ENCODE measurements at regions not wholly inside any gene's neighbourhood (a gene's known extent, or its start where the extent isn't known, plus 50 kb on each side); places are given as distances from the start of the nearest gene placed in this dataset.

DNA sequence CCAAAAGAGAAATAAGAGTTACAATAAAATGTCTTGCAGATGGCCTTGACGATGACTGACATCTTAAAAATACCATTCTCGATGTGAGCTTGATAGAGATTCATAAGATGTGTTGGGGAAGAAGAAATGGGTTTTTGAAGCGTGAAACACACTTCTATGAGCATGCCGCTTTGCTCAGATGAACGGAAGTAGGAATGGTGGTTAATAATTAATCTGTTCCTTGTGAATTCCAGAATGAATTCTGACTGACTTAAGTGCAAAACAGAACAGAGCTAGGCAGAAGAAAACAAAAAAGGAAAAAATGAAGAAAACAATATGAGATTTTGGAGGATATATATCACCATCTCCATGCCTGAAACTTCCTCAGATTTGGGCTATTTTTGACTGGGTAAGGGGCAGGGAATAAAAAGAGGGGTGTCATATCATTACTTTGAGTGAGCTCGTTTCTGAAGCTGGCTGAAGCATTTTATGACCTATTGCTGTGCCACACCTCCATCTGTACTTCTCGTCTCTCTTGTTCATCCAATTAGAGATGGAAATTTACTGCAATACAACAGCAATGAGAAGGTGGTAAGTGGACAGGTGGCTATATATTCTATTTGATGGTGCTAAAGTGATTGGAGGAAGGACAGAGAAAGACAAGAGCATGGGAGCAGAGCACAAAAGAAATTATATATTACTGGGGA is 1152.0 kb upstream of the CDH8 start (continued):
- TF ChIP-seq, protein P1, sequence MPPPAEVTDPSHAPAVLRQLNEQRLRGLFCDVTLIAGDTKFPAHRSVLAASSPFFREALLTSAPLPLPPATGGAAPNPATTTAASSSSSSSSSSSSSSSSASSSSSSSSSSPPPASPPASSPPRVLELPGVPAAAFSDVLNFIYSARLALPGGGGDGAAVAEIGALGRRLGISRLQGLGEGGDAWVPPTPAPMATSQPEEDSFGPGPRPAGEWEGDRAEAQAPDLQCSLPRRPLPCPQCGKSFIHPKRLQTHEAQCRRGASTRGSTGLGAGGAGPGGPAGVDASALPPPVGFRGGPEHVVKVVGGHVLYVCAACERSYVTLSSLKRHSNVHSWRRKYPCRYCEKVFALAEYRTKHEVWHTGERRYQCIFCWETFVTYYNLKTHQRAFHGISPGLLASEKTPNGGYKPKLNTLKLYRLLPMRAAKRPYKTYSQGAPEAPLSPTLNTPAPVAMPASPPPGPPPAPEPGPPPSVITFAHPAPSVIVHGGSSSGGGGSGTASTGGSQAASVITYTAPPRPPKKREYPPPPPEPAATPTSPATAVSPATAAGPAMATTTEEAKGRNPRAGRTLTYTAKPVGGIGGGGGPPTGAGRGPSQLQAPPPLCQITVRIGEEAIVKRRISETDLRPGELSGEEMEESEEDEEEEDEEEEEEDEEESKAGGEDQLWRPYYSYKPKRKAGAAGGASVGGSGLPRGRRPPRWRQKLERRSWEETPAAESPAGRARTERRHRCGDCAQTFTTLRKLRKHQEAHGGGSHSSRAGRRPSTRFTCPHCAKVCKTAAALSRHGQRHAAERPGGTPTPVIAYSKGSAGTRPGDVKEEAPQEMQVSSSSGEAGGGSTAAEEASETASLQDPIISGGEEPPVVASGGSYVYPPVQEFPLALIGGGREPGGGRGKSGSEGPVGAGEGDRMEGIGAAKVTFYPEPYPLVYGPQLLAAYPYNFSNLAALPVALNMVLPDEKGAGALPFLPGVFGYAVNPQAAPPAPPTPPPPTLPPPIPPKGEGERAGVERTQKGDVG (CRISPR knock-in tag; IDR thresholded peaks at IDR 0.05): no peak

DNA sequence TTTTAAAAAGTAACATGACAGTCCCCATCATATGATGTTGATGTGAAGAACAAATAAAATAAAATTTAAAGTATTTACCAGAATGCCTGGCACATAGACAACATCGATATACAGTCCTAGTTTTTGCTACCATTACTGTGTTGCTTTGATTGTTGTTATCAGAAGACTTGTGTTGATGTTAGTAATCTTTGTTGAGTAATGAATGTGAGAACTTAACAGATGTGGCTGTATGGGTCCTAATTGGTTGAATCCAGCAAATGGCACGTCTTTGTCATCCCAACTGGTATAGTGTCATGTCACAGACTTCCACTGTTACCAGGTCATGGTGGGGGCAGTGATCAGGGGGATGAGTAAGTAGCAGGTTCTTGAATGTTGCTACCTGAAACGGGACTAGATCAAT is 1151.4 kb upstream of the CDH8 start:
- ATAC-seq: no peak
- no TSS peak for BruUV-seq (replicated peaks)
- TF ChIP-seq CBX5 (IDR thresholded peaks at IDR 0.05; ENCODE audit: low read depth): no peak
- TF ChIP-seq, protein P2, sequence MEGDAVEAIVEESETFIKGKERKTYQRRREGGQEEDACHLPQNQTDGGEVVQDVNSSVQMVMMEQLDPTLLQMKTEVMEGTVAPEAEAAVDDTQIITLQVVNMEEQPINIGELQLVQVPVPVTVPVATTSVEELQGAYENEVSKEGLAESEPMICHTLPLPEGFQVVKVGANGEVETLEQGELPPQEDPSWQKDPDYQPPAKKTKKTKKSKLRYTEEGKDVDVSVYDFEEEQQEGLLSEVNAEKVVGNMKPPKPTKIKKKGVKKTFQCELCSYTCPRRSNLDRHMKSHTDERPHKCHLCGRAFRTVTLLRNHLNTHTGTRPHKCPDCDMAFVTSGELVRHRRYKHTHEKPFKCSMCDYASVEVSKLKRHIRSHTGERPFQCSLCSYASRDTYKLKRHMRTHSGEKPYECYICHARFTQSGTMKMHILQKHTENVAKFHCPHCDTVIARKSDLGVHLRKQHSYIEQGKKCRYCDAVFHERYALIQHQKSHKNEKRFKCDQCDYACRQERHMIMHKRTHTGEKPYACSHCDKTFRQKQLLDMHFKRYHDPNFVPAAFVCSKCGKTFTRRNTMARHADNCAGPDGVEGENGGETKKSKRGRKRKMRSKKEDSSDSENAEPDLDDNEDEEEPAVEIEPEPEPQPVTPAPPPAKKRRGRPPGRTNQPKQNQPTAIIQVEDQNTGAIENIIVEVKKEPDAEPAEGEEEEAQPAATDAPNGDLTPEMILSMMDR (IDR thresholded peaks at IDR 0.05 in 2 of 3, conservative IDR thresholded peaks at IDR 0.05 in 1 of 3; ENCODE audit: control insufficient read depth in 2 of 3, extremely low read depth in 1 of 3, insufficient read depth in 1 of 3, low read depth in 3 of 3, low read length in 3 of 3): no peak
- TF ChIP-seq, protein P3, sequence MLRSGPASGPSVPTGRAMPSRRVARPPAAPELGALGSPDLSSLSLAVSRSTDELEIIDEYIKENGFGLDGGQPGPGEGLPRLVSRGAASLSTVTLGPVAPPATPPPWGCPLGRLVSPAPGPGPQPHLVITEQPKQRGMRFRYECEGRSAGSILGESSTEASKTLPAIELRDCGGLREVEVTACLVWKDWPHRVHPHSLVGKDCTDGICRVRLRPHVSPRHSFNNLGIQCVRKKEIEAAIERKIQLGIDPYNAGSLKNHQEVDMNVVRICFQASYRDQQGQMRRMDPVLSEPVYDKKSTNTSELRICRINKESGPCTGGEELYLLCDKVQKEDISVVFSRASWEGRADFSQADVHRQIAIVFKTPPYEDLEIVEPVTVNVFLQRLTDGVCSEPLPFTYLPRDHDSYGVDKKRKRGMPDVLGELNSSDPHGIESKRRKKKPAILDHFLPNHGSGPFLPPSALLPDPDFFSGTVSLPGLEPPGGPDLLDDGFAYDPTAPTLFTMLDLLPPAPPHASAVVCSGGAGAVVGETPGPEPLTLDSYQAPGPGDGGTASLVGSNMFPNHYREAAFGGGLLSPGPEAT (IDR thresholded peaks at IDR 0.05; ENCODE audit: low read depth): no peak
- no peak for TF ChIP-seq DPF2 (IDR thresholded peaks at IDR 0.05)
- TF ChIP-seq IRF5 (IDR thresholded peaks at IDR 0.05; ENCODE audit: borderline replicate concordance): no peak
- TF ChIP-seq IKZF2 (IDR thresholded peaks at IDR 0.05): no peak
- TF ChIP-seq RFX5 (IDR thresholded peaks at IDR 0.05; ENCODE audit: low read depth, low read length): no peak
- TF ChIP-seq NR2F1 (conservative IDR thresholded peaks at IDR 0.05): no peak
- TF ChIP-seq NFXL1 (IDR thresholded peaks at IDR 0.05; ENCODE audit: borderline replicate concordance): no peak
- no peak for TF ChIP-seq ZBED1 (IDR thresholded peaks at IDR 0.05; ENCODE audit: borderline replicate concordance)
- TF ChIP-seq STAT3 (IDR thresholded peaks at IDR 0.05; ENCODE audit: low read depth, low read length): no peak
- no peak for TF ChIP-seq WRNIP1 (IDR thresholded peaks at IDR 0.05; ENCODE audit: borderline replicate concordance, low read depth, low read length)
- TF ChIP-seq YY1 (IDR thresholded peaks at IDR 0.05; ENCODE audit: low read depth, low read length): no peak

More for the DNA sequence above, 1151.4 kb upstream of the CDH8 start:
- Histone ChIP-seq H3K79me2 (ENCODE audit: control insufficient read depth, insufficient read depth, low read length) (no peaks in the 10 kb centered on the region), H3K4me1 (ENCODE audit: control insufficient read depth, insufficient read depth, low read length) (no peaks in the 10 kb centered on the region), H3K27ac (ENCODE audit: control insufficient read depth, insufficient read depth) (no peak overlapping the region), H3K4me2 (ENCODE audit: control insufficient read depth, insufficient read depth) (no peak overlapping the region), H4K20me1 (ENCODE audit: control insufficient read depth, insufficient read depth) (no peaks in the 10 kb centered on the region), H3K9ac (ENCODE audit: control insufficient read depth, insufficient read depth, low read length) (no peak overlapping the region), H2AFZ (ENCODE audit: control insufficient read depth, low read depth, low read length) (no peak overlapping the region), H3K36me3 (ENCODE audit: control insufficient read depth in 2 of 2, insufficient read depth in 2 of 2, low read length in 1 of 2) (no peaks in the 10 kb centered on the region), H3K9me3 (replicated peaks; ENCODE audit: control insufficient read depth, insufficient read depth, low read length) (no peaks in the 10 kb centered on the region), H3K27me3 (replicated peaks in 1 of 2; ENCODE audit: control insufficient read depth in 2 of 2, insufficient read depth in 2 of 2, low read length in 1 of 2) (no peaks in the 10 kb centered on the region), H3K4me3 (no peak overlapping the region)
- RAD21 ChIA-PET (ENCODE audit: unreplicated experiment): no interaction called here
- DNase-seq (ENCODE audit: low read depth, low spot score): no peak
- SMC1A ChIA-PET (ENCODE audit: uncharacterized antibody, unreplicated experiment): interaction anchor here (0.8 to 1.3 kb wide), 3 partner anchors 14 to 21 kb away, joined by 3 read pairs; no protein-coding TSS in a partner anchor
- CTCF ChIA-PET: no interaction called here
- 0% methylated on average over 3 of the region's 3 CpGs for WGBS (ENCODE audit: insufficient coverage, insufficient replicate concordance, low lambda C conversion rate, missing lambda C conversion rate)
- in situ Hi-C loops (cut with MboI) (no loop called here), intact Hi-C loops (cut with micrococcal nuclease; ENCODE audit: unreplicated experiment) (no loop called here)
- POLR2A ChIA-PET: no interaction called here
- no peak for FAIRE-seq
